Testis (tissue), 2 donors: ENCODE measurements at regions not wholly inside any gene's neighbourhood (a gene's known extent, or its start where the extent isn't known, plus 50 kb on each side); places are given as distances from the start of the nearest gene placed in this dataset.

Experiments used
- CTCF ChIP-seq, 3 experiments: fragments of 450-650 bp in 2 of 3; fragments of 200-600 bp in 1 of 3; sonication (generic) in 1 of 3; IDR thresholded peaks; one replicate each; pipeline ENCODE4 v1.5.1; 2016 to 2019; ENCODE audit warnings: antibody characterized with exemption in 3 of 3, mild to moderate bottlenecking in 2 of 3, moderate library complexity in 1 of 3
- POLR2A ChIP-seq: fragments of 450-650 bp; IDR thresholded peaks from one replicate; pipeline ENCODE4 v1.6.1; 2017; ENCODE audit warnings: antibody characterized with exemption, mild to moderate bottlenecking, moderate library complexity

GRCh38 chr10:84706431-84706830 is 378.0 kb downstream of the CCSER2 start:
- TF ChIP-seq CTCF (IDR thresholded peaks at IDR 0.05) = no peak
- no peak for TF ChIP-seq POLR2A
